Esophagus muscularis mucosa (tissue), 4 donors: ENCODE measurements at regions not wholly inside any gene's neighbourhood (a gene's known extent, or its start where the extent isn't known, plus 50 kb on each side); places are given as distances from the start of the nearest gene placed in this dataset.
"Not testable (repeated sequence)": the region's sequence is repeated elsewhere in the genome, so short reads cannot be mapped to it uniquely, and the experiment has no call there.

Experiments used
- DNase-seq: peaks from one replicate; pipeline ENCODE4 v3.0.0-alpha.2; 2017; ENCODE audit errors: extremely low spot score
- H3K27ac ChIP-seq, 4 donors: fragments of 200-600 bp; sonication (generic); replicated peaks in 1 of 4; 1 replicate in 3 of 4; 2 replicates in 1 of 4; pipeline ENCODE4 v1.5.1; 2016 to 2019; ENCODE audit warnings: mild to moderate bottlenecking in 1 of 4
- H3K27me3 ChIP-seq, 4 donors: fragments of 200-600 bp; sonication (generic); one replicate each; pipeline versions ENCODE4 v1.5.1 to v1.6.0; 2016 to 2019
- H3K36me3 ChIP-seq, 4 donors: fragments of 200-600 bp; sonication (generic); one replicate each; pipeline ENCODE4 v1.5.1; 2016 to 2019
- H3K4me1 ChIP-seq, 4 donors: fragments of 200-600 bp; sonication (generic); one replicate each; pipeline ENCODE4 v1.5.1; 2016 to 2019
- H3K4me3 ChIP-seq, 4 donors: fragments of 200-600 bp; sonication (generic); 1 replicate in 2 of 4; 2 replicates in 2 of 4; pipeline ENCODE4 v1.5.1; 2016 to 2019; ENCODE audit warnings: mild to moderate bottlenecking in 4 of 4, moderate library complexity in 1 of 4
- H3K9me3 ChIP-seq, 4 donors: fragments of 200-600 bp; sonication (generic); 1 replicate in 3 of 4; 2 replicates in 1 of 4; pipeline ENCODE4 v1.5.1; 2016 to 2019
- EP300 ChIP-seq: sonication (generic); formaldehyde crosslinking; IDR thresholded peaks from one replicate; pipeline ENCODE4 v1.6.1; 2017; ENCODE audit warnings: antibody characterized with exemption
- POLR2A ChIP-seq: fragments of 450-650 bp; IDR thresholded peaks from one replicate; pipeline ENCODE4 v1.6.1; 2017; ENCODE audit warnings: antibody characterized with exemption, moderate library complexity, mild to moderate bottlenecking, low read depth
- POLR2AphosphoS5 ChIP-seq, 2 donors: sonication (generic); formaldehyde crosslinking; IDR thresholded peaks; one replicate each; pipeline ENCODE4 v1.6.1; 2017; ENCODE audit warnings: antibody characterized with exemption in 2 of 2
- WGBS: methylation state at CpG from one replicate; pipeline ENCODE4 v1.1.5; 2018; 5-methylcytosine and 5-hydroxymethylcytosine counted together
- intact Hi-C: fragments of 100-400 bp; cut with DNase I; formaldehyde crosslinking; loops from one replicate; pipeline ENCODE4 v1.15.1; 2023
- TF ChIP-seq, protein P1 (sequence below), 3 experiments: fragments of 200-600 bp in 2 of 3; fragments of 450-650 bp in 1 of 3; sonication (generic) in 2 of 3; IDR thresholded peaks; one replicate each; pipeline ENCODE4 v1.5.1; 2017 to 2019; ENCODE audit warnings: antibody characterized with exemption in 3 of 3, mild to moderate bottlenecking in 2 of 3, moderate library complexity in 1 of 3

DNA sequence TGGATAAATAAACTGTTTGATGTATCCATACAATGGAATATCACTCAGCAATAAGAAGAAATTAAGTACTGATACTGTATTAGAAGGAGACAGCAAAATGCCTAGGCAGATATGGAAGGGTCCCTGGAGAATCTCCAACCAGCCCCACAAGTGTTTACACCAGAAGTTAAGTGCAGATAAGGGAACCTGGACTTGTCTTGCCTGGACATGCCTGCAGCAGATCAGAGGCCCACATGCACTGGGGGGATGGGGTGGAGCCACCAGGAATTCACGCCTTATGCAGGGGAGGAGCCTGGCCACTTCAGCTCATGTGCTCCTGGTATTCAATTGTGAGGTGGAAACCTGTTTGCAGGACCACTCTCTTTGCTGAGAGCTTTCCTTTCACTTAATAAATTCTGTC is 356.9 kb downstream of the TUBA3C start:
- H3K27me3 ChIP-seq, DNase-seq, H3K27ac ChIP-seq, H3K4me1 ChIP-seq, H3K9me3 ChIP-seq, H3K4me3 ChIP-seq, H3K36me3 ChIP-seq, intact Hi-C loops: not testable (repeated sequence)
- WGBS, result 56% methylated on average over 1 of the region's 1 CpG

DNA sequence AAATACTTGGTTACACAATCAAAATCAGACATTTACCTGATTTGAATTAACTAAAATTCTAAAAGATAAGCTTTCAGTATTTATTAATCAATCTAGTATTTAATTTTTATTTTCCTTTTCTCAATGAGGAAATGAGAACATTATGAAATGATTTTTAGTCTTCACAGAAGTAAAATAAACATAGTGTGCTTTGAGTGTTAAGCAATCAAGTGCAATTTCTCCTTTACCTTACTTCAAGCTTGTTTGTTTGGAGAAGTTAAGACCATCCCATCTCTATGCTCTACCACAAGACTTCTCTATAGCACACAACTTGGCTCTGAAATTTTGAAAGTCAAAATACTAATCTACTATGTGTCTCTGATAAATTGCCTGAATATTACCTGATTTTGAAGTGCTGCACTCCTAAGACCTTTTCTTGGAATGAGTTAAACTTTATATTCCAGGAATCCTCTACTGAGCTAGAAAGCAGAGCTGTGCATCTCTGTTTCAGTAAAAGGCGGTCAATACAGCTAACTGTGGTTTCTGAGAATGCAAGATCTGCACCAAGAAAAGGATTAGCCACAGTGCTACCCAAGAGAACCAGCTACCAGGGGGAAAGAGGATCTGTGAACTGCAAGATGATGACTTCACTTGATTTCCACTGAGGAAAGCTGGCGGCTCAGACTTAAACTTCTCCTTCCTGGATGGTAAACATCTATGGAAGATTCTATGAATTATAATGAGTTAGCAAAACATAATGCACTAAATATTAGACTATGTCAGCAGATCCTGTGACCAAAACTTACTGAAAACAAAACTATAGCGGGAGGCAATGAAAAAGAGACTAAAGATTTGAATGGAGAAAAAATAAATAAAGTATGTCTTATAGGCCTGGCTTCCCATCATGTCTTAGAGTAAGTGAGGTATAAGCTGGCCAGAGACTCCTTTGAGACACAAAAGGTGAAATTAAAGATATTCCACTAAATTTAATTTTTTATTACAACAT is 358.7 kb downstream of the TUBA3C start:
- H3K27me3 ChIP-seq, H3K4me3 ChIP-seq, H3K36me3 ChIP-seq, H3K9me3 ChIP-seq, H3K4me1 ChIP-seq, H3K27ac ChIP-seq, intact Hi-C loops, DNase-seq: not testable (repeated sequence)
- WGBS, result 62% methylated on average over 3 of the region's 3 CpGs

DNA sequence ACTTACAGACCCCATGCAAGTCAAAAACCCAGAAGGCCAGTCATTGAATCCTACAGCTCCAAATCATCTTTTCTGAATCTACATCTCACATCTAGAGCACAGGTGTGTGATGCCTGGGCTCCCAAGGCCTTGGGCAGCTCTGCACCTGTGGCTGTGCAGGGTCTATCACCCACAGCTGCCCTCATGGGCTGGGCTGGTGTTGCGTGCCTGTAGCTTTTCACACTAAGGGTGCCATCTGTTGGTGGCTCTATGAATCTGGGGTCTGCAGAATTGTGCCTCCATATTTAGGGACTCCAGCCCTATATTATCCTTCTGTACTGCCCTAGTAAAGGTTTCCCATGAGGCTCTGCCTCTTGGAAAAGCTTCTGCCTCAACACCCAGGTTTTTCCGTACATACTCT is 407.6 kb downstream of the TUBA3C start:
- intact Hi-C loops, H3K4me3 ChIP-seq, H3K27ac ChIP-seq, H3K36me3 ChIP-seq, H3K4me1 ChIP-seq, DNase-seq, H3K9me3 ChIP-seq, H3K27me3 ChIP-seq: not testable (repeated sequence)
- WGBS, result 50% methylated on average over 1 of the region's 2 CpGs

DNA sequence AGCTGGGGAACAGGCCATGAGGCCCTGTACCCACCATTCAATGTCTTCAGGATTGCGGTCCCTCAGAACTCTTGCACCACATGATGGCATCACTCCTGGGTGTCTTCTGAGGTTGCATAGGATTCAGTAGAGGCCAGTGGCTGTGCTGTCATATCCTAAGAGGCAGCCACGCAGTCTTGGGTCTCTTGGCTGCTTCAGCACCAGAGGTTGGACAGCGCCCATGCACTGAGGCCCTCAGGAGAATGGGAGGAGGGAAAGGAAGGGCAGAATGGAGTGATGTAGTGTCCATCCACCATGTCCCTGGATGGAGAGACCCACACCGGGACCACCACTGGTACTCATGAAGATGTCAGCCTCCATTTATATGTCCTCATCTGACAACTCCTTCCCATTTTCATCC is 439.9 kb downstream of the TUBA3C start:
- WGBS, result 54% methylated on average over 4 of the region's 4 CpGs
- not testable (repeated sequence) for H3K4me1 ChIP-seq, H3K36me3 ChIP-seq

DNA sequence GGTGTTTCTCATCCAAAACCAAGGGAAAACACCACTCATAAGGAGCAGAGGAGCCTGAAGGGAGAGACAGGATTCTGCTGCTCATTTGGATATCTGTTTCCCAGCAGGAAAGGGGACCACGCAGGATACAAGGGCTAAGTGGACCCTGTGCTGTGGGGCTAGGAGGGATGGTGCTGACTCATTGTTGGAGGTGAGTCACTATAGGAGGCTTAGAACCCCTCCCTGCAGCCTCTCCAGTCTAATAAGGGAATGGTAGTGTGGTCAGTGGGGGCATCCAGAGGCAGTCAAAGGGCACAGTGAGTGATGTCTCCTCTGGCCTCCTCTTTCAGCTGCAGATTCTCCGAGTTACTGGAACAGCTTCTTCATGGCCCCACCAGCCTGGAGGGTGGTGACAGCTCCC is 442.3 kb downstream of the TUBA3C start:
- Histone ChIP-seq H3K4me1 (no peaks in the 10 kb centered on the region), H3K36me3 (no peaks in the 10 kb centered on the region), H3K27me3 (no peaks in the 10 kb centered on the region), H3K9me3 (no peaks in the 10 kb centered on the region), H3K4me3 (no peak overlapping the region), H3K27ac (no peak overlapping the region)
- intact Hi-C loops, result no loop called here
- no peak for DNase-seq
- 68% methylated on average over 2 of the region's 2 CpGs for WGBS
- TF ChIP-seq POLR2AphosphoS5 (IDR thresholded peaks at IDR 0.05) (no peak), EP300 (no peak), POLR2A (no peak)
- TF ChIP-seq, protein P1, sequence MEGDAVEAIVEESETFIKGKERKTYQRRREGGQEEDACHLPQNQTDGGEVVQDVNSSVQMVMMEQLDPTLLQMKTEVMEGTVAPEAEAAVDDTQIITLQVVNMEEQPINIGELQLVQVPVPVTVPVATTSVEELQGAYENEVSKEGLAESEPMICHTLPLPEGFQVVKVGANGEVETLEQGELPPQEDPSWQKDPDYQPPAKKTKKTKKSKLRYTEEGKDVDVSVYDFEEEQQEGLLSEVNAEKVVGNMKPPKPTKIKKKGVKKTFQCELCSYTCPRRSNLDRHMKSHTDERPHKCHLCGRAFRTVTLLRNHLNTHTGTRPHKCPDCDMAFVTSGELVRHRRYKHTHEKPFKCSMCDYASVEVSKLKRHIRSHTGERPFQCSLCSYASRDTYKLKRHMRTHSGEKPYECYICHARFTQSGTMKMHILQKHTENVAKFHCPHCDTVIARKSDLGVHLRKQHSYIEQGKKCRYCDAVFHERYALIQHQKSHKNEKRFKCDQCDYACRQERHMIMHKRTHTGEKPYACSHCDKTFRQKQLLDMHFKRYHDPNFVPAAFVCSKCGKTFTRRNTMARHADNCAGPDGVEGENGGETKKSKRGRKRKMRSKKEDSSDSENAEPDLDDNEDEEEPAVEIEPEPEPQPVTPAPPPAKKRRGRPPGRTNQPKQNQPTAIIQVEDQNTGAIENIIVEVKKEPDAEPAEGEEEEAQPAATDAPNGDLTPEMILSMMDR (IDR thresholded peaks at IDR 0.05), result no peak

More for the DNA sequence above, 439.9 kb downstream of the TUBA3C start:
- DNase-seq, H3K4me3 ChIP-seq, H3K27ac ChIP-seq, H3K9me3 ChIP-seq, H3K27me3 ChIP-seq, intact Hi-C loops: not testable (repeated sequence)

DNA sequence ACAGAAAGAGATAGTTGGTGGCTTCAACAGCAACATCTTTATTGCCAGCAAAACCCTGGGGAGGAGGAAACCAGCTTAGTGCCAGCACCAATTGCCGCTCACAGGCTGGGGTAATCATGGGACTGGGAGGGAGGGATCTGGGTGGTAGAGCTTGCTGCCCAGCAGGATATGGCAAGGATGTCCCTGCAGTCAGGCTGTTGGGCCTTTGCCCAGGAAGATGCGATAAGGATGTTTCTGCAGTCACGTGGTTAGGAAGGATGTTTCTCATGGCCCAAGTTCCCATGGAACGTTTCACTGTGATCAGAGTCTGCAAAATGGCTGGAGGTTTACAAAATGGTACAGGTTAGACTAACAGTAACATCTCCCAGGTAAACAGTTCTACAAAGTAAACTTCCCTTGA is 443.5 kb downstream of the TUBA3C start:
- H3K27me3 ChIP-seq, H3K4me3 ChIP-seq, H3K9me3 ChIP-seq, intact Hi-C loops, H3K4me1 ChIP-seq, H3K27ac ChIP-seq, H3K36me3 ChIP-seq, DNase-seq: not testable (repeated sequence)
- 60% methylated on average over 4 of the region's 4 CpGs for WGBS

DNA sequence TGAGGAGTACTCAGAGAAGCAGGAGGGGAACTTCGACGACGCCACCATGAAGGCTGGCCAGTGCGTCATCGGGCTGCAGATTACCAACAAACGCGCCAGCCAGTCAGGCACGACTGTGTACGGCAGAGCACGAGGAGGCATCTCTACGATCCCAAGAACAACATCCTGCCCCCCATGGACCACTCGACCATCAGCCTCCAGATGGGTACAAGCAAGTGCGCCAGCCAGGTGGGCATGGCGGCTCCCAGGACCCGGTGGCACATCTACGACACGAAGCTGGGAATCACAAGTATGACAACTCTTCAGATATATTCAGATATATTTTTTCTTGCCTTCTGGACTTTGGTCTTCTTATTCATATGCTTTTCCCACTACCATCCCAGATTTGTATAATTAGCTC is 454.5 kb downstream of the TUBA3C start:
- H3K27ac ChIP-seq, H3K9me3 ChIP-seq, H3K4me3 ChIP-seq, H3K4me1 ChIP-seq, DNase-seq, H3K27me3 ChIP-seq, intact Hi-C loops, H3K36me3 ChIP-seq: not testable (repeated sequence)
- 91% methylated on average over 17 of the region's 17 CpGs for WGBS

DNA sequence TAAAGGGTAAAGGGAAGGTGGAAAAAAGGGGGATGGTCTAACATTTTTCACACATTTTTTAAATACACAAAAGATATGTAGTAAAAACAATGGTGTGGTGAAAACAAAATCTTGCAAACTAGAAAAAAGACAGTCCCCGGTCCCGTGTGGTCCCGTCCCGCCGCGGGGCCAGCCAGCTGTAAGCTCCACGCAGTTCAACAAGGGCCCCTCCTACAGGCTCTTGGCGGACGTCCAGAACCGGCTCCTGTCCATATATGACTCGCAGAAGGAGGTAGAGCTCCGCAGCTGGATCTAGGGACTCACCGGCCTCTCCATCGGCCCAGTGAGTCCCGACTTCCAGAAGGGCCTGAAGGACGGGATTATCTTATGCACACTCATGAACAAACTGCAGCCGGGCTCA is 455.1 kb downstream of the TUBA3C start:
- peak; percentile 60 for DNase-seq
- H3K36me3 ChIP-seq, H3K9me3 ChIP-seq, H3K4me1 ChIP-seq, H3K27ac ChIP-seq, H3K27me3 ChIP-seq, intact Hi-C loops, H3K4me3 ChIP-seq: not testable (repeated sequence)
- WGBS, result 92% methylated on average over 17 of the region's 17 CpGs

DNA sequence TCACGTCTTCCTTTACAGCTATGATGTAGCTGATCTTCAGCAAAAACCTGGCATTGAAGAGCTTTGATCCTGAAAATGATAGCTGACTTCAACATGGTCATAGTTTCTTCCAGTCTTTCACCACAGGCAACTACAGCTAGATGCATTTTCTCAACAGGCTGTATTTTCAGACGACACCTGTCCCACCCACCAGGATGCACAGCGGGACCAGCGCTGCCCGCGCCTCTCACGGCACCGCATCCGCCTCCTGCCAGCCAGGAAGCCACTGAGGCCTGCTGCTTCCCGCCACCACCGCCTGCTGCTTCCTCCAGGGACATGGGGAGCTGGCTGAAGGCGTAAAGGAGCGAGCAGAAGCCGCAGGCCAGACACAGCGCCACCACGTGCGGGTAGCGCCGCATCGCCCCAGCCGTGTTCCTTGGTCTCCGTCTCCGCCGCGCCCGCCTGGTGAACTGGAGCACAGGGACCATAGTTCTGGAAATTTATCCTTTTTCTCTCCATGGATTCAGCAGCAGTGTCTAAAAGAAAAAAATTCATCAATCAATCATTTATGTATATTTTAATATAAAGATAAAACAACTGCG is 456.3 kb downstream of the TUBA3C start:
- H3K27me3 ChIP-seq, H3K9me3 ChIP-seq, intact Hi-C loops, H3K4me3 ChIP-seq, H3K27ac ChIP-seq, H3K4me1 ChIP-seq, H3K36me3 ChIP-seq: not testable (repeated sequence)
- peak; percentile 5 for DNase-seq
- 70% methylated on average over 2 of the region's 27 CpGs for WGBS
